ENCODE measurements at regions not wholly inside any gene's neighbourhood (a gene's known extent, or its start where the extent isn't known, plus 50 kb on each side); places are given as distances from the start of the nearest gene placed in this dataset.
A peak's percentile ranks its signal among the peaks of the same experiment; 100 is the strongest.
"Not testable (repeated sequence)": the region's sequence is repeated elsewhere in the genome, so short reads cannot be mapped to it uniquely, and the experiment has no call there.

GRCh38 chr11:71165771-71166170 lies 86.6 kb downstream of the SHANK2 start:
- no peak overlapping the region for H3K4me3 ChIP-seq (replicated peaks in 1 of 2; ENCODE audit: low read depth in 2 of 2, low read length in 2 of 2)
- DNase-seq (ENCODE audit: low read depth in 2 of 2): no peak
- TF ChIP-seq CTCF (IDR thresholded peaks at IDR 0.05; ENCODE audit: low read depth, low read length): no peak

- no peak for DNase-seq (ENCODE audit: low read depth in 2 of 2)
- H3K4me3 ChIP-seq (replicated peaks in 1 of 2; ENCODE audit: low read depth in 2 of 2, low read length in 2 of 2): no peak overlapping the region
- TF ChIP-seq CTCF (IDR thresholded peaks at IDR 0.05; ENCODE audit: low read depth, low read length): no peak
Observed at GRCh38 chr11:71164621-71165020, 87.8 kb downstream of the SHANK2 start.

GRCh38 chr11:71164186-71164585 lies 88.2 kb downstream of the SHANK2 start:
- no peak overlapping the region for H3K4me3 ChIP-seq (replicated peaks in 1 of 2; ENCODE audit: low read depth in 2 of 2, low read length in 2 of 2)
- no peak for DNase-seq (ENCODE audit: low read depth in 2 of 2)
- TF ChIP-seq CTCF (IDR thresholded peaks at IDR 0.05; ENCODE audit: low read depth, low read length): no peak

GRCh38 chr11:71163371-71163770 lies 89.0 kb downstream of the SHANK2 start:
- no peak overlapping the region for H3K4me3 ChIP-seq (replicated peaks in 1 of 2; ENCODE audit: low read depth in 2 of 2, low read length in 2 of 2)
- no peak for TF ChIP-seq CTCF (IDR thresholded peaks at IDR 0.05; ENCODE audit: low read depth, low read length)
- DNase-seq (ENCODE audit: low read depth in 2 of 2): no peak

GRCh38 chr11:71158936-71159335 lies 93.4 kb downstream of the SHANK2 start:
- H3K4me3 ChIP-seq (replicated peaks in 1 of 2; ENCODE audit: low read depth in 2 of 2, low read length in 2 of 2): no peak overlapping the region
- DNase-seq (ENCODE audit: low read depth in 2 of 2): peak in 1 of 2 donors; percentile 2
- TF ChIP-seq CTCF (IDR thresholded peaks at IDR 0.05; ENCODE audit: low read depth, low read length): no peak

GRCh38 chr11:71157676-71158075 lies 94.7 kb downstream of the SHANK2 start:
- H3K4me3 ChIP-seq (replicated peaks in 1 of 2; ENCODE audit: low read depth in 2 of 2, low read length in 2 of 2); DNase-seq (ENCODE audit: low read depth in 2 of 2): not testable (repeated sequence)

- no peak for TF ChIP-seq CTCF (IDR thresholded peaks at IDR 0.05; ENCODE audit: low read depth, low read length)
- no peak overlapping the region for H3K4me3 ChIP-seq (replicated peaks in 1 of 2; ENCODE audit: low read depth in 2 of 2, low read length in 2 of 2)
- no peak for DNase-seq (ENCODE audit: low read depth in 2 of 2)
Observed at GRCh38 chr11:71156301-71156700, 96.1 kb downstream of the SHANK2 start.
